HG02610 (cell line): ENCODE measurements at regions not wholly inside any gene's neighbourhood (a gene's known extent, or its start where the extent isn't known, plus 50 kb on each side); places are given as distances from the start of the nearest gene placed in this dataset.

Source experiments
- ATAC-seq: cut with Tn5 transposase; IDR thresholded peaks from one replicate; pipeline ENCODE4 v1.9.1; 2021; ENCODE audit warnings: mild to moderate bottlenecking, moderate library complexity; ENCODE audit not compliant: unreplicated experiment

DNA sequence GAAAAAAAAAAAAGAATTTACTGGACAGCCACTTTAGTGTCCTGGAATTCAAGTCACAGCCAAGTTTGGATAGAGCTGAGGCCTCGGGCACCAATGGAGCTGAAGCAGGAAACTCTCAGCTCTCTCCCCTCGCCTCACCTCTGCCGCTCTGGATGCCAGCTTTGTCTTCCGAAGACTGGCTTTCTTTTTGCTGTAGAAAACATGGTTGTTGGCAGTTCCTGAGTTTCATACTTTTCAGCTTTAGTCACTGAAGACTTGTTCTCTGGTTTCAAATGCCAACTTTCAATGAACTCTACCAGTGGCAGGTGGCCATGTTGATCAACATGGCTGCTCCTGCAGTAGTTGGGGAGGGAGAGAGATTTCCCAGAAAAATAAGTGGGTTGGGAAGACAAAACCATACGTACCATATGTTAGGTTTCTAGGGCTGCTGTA lies 142.2 kb downstream of the SNX18 start:
- ATAC-seq, result no peak

DNA sequence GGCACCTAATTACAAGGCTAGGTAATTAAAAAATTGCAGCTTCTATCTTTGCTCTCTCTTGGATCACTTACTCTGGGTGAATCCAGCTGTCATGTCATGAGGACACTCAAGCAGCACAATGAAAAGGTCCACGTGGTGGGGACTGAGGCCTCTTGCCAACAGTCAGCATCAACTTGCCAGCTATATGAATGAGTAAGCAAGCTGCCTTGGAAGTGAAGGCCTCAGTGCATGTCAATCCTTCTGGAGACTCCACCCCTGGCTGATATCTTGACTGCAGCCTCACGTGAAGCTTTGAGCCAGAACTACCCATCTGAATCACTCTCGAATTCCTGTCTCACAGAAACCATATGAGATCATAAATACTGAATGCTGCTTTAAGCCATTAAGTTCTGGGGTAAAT lies 140.5 kb downstream of the SNX18 start:
- no peak for ATAC-seq

DNA sequence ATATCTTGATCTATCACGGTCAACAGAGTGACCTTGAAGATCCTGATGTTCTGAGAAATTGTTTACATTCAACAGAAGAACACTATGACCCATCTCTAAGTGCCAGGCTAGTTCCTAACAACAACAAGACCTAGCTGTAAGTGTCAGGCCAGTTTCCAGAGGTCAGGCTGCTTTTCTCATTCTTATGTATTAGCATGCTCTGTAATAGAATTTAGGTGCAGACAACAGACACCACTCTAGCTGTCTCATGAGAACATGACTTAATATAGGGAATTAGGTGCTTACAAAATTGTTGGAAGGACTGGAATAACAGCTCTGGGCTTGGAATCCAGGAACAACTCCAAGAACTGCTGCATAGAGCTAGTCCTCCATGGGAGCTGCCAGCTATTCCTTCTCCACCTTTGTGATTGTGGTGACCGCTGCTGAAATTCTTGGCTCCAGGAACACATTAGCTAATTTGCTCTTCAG lies 138.7 kb downstream of the SNX18 start:
- no peak for ATAC-seq

DNA sequence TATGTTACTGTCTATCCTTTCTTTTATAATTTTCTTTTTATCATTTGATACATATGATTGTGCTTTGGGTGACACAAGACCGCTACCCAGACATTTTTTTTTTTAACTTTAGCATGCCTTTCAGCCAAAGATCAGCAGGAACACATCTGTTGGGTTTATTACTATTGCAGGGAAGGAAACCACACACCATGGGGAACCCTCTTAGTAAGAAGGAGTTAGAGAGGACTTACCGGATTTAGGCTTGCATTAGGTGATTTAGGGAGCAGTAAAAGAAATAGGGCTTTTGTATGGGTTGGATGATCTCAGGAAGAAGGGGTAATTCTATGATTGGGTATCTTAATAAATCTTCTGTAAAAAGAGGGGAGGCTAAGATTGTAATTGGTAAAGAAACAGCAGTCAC lies 138.2 kb downstream of the SNX18 start:
- no peak for ATAC-seq

DNA sequence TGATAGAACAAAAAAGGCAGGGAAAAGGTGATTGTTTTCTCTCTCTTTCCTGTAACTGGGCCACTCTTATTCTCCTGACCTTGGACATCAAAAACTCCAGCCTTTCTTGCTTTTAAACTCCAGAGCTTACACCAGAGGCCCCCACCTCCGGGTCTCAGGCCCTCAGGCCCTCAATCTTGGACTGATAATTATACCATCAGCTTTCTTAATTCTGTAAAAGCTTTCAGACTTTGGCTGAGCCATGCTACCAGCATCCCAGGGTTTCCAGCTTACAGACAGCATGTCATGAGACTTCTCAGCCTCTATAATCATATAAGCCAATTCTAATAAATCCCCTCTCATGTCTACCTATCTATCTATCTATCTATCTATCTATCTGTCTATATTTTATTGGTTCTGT lies 137.7 kb downstream of the SNX18 start:
- no peak for ATAC-seq

DNA sequence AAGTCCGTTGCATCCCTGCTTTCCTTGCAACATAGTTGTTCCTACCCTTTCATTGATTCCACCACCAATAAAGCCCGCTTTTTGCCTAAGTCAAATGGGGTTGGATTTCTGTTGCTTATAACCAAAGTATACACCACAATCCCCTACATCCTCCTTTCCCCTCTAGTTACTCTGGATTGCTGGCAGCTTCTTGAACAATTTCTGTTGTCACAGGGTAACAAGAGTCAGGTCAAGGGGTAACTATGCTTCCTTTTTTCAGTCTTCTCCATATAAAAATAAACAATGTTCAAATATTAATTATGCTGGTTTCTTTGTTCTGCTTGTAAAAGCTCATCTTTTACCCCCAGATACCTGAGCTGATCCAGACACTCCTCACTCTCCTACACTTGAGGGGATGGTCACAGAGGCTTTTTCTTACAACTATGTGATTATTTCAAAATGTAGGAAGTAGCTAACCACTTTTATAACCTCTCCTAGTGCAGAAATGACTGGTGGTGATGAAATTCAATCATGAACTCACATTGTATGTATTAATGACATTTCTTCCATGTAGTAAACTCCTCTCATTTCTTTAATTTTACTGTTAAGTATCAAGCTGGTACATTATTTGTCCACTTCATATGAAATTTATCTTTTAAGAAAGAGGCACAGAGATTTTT lies 136.5 kb downstream of the SNX18 start:
- ATAC-seq, result no peak

DNA sequence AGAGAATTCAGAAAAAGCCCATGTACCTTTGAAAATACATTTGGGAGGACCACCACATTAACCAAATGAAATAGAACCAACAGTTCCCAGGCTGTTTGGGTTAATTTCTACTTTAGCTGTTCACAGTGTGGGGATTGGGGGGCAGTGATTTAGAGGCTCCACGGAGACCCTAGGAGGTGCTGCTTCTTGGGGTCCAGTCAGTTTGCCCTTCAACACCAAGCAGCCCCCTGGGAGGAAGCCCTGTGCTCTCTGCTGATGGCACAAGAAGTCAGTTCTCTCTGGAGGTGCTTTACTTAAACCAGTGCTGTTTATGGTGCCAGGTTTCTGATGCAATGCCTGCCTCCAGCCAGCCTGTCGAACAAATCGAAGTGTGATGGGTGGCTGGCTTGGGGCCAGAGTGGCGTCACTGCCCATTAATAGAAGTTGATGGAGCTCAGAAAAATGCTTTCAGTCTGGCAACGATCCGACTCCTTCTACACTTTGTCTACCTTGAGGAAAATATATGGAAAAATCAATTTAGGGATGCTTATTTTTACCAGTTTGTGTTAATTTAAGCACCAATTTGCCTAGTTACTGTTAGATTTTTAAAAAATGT lies 134.0 kb downstream of the SNX18 start:
- no peak for ATAC-seq

DNA sequence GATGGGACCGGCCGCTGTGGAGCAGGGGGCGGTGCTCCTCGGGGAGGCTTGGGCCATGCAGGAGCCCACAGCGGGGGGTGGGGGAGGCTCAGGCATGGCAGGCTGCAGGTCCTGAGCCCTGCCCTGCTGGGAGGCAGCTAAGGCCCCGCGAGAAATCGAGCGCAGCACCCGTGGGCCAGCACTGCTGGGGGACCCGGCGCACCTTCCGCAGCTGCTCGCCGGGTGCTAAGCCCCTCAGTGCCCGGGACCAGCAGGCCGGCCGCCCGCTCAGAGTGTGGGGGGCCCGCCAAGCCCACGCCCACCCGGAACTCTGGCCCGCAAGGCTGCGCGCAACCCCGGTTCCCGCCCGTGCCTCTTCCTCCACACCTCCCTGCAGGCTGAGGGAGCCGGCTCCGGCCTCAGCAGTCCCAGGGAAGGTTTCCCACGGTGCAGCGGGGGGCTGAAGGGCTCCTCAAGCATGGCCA lies 131.5 kb downstream of the SNX18 start:
- no peak for ATAC-seq

DNA sequence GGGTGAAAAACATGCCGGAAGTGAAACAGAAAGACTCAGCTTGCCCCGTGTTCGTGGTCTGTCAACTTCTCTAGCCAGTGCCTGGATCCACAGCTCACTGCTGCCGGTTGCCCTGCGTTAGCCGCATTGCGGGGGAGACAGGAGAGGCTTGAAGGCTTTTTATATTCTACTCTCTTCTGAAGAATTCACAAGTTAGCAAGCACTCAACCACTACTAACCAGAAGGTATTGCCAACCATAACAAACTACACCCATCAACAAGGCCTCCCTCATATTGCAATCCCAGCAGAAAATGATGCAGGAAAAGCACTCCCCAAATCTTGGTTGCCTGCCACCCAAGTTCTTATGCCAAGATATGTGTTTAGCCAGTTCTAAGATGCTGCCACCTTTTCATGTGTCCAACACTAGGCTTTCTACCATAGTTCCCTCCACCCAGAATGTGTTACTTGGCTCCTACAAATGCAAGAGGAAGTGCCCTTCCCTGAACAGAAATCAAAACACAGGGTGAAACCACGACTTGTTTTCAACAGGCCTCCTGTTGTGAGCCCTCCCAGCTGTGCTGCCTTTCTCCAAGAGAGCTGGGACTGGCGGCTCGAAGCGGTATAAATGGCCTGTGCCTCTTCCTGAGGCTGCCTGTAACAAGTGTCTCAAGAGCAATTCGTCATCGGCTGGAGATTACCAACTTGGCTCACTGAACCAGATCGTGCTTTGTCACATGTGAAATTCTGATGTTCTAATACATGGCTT lies 129.0 kb downstream of the SNX18 start:
- peak; percentile 91 for ATAC-seq

DNA sequence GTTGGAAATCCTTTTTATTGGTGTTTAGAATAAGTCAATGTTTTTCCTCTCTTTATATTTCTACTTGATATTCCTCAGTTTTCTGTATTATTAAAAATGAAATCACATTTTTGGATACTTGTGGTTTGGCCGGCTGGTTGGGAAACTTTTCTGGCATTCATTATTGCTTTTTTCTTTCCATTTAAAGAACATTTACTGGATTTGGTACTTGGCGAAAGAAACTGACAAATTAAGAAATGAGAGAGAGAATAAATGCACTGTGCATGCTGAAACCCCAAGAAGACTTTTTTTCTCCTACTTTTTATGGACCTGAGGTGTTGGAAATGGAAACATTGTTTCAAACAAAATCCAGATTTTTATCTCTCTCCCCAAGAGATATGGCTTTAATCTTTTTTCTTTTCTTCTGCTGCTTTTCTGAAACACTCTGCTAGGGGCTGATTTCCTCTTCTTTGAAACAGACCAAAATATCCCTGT lies 128.4 kb downstream of the SNX18 start:
- no peak for ATAC-seq

DNA sequence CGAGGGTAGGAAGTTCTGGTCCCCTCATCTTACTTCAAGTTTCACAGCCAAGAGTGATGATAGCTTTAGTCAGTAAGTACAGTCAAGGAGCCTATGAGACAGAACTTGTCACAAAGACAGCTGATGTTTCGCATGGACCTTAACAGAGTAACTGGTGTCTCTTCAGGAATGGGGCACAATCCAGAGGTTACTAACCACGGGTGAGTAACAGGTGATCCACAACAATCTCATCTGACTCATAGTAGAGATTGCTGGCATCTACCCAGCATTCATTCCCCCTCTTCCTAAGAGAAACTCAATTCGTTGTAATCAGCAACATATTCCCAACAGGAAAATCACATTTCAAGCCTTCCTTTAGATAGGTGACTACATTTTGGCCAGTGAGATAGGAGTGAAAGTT lies 126.7 kb downstream of the SNX18 start:
- no peak for ATAC-seq

DNA sequence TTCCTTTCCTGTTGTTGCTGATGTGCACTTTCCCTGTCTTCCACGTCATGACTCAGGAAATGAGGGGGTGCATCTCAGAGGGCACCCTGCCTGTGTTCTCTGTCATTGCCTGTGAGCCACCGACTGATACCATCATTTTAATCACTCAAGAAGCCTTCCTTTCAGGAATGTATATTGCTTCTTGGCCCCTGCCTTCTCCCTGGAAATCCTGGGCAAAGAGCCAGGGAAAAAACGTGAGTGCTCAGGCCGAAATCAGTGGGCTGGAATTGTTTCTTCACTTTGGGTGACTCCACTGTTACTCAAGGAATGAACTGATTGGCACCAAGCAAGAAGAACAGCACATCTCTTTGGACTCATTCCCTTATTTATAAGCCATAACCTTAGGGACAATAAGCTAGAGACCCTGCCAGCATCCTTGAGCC lies 126.1 kb downstream of the SNX18 start:
- ATAC-seq, result no peak

DNA sequence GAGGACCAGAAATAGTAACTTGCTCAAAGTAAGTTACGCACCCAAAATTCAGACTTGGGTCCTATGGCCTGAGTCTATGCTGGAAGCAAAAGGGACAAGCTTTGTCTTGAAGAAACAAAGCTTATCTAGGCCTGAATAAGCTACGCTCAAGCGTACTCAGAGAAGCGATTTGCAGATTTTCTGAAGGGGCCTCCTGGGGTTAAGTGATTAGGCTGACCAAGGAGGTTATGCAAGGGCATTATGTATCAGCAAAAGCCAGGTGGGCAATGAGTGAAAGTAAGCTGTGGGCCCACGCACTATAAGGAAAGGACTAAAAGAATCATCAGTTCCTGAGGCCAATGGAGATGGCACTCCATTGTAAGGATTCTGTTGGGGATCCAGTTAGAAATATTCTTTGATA lies 122.1 kb downstream of the SNX18 start:
- no peak for ATAC-seq

DNA sequence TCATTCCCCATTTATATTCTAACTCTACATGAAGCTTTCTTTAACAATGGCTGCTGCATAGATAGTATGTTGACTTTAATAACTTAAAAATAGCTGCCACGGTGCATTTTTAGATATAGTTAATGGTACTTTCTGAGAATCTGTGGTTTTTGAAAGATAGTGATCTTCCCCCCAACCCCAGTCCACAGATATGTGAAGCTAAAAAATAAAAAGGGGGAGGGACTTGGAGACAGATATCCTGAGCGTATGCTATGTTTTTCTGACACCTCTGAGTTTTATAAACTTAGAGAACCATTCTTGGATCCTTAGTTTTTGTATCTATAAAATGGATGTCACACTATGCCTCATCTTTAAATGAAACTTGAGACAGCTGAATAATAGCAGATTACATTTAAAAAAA lies 120.5 kb downstream of the SNX18 start:
- ATAC-seq, result no peak

DNA sequence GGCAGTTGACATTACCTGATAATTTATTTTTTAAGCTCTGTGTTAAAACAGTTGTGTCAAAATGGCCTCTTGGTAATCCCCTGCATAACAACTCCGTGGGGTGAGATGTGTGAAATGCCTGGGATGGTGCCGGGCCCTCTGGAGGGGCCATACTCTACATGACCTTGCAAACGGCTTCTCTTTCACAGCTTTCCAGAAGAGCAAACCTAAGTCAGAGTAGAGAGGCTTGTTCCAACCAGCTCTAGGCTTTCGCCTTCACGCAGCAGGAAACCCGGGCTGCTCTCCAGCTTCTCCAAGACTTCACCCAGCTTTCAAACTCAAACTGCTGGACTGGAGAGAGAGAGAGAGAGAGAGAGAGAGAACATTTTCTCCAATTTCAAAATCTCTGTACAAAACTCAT lies 120.1 kb downstream of the SNX18 start:
- ATAC-seq, result no peak

DNA sequence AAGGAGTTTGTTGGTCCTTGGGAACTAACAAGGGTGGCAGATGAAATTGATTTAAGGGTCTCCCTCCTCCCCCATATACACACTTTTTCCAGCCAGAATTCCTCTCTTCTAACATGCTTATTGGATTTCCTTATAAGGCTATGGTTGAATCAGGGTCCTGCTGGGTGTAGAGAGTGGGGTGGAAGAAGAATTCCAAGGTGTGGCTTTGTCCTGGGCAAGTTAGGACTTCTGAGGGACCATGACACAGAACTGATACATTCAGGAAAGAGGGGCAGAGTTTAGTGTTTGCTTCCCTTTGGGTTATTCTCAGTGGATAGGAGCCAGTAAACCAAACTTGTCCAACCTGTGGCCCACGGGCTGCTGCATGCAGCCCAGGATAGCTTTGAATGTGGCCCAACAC lies 116.5 kb downstream of the SNX18 start:
- no peak for ATAC-seq

DNA sequence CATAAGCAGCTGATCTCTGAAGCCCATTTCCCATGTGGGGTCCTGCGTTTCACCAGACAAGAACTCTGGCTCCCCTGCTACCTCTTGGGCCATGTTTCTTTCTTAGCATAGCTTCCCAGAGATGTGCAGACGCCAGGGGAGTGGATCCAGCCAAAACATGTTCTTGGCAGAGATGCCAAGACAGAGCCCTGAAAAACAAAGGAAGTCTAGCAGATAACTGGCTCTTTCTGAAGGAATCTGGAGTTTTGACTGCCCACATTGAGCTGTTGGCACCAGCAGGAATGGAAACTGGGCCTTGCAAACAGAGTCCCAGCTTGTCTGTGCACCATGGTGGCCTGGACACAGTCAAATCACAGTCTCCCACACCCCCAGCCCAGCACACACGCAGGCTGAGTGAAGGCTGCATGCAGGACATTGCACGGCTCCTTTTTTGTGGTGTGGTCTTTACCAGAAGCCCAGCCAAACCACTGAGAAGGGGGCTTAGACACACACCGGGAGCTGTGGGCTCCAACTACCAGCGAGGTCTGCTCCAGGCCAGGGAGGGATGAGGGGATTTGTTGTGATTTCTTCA lies 114.7 kb downstream of the SNX18 start:
- no peak for ATAC-seq

DNA sequence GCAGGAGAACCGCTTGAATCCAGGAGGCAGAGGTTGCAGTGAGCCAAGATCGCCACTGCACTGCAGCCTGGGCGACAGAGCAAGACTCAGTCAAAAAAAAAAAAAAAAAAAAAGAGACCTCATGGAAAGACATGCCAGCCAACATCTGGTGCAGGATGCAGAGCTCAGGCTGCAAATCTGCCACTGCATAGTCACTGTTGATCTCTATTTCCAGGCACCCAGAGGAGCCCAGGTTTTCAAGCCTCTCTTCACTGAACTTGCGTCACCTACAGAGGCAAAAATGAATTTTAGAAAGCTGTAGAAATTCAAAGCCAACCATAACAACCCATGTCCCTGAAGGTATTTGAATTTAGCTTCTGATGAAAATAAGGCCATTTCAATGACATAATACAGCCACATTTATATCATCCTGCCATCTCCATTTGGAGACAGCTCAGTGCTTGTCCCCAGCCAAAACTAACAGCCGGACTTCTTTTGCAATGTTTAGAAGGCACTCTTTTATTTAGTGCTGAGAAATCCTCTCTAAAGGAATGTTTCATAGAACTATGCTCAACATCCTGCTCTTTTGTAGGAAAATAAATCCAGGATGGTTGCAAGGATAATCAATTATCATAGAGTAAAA lies 113.3 kb downstream of the SNX18 start:
- ATAC-seq, result no peak

DNA sequence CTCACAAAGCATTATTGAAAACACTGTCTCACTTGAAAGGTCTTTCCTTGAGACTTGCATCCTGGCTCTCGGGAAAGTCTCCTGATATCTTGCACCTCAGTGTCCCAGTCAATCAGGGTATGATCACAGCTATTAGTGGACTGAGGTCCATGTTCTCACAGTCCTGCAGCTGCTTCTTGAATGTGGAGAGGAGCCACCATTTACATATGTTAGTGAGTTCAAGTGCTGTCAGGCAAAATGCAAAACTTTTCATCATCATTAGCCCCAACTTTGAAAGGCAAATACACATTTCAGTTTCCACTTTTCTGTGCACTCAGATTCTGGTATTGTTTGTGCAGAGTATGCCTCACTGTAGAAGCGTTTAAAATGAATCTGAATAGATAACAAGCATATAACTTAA lies 111.6 kb downstream of the SNX18 start:
- ATAC-seq, result no peak

DNA sequence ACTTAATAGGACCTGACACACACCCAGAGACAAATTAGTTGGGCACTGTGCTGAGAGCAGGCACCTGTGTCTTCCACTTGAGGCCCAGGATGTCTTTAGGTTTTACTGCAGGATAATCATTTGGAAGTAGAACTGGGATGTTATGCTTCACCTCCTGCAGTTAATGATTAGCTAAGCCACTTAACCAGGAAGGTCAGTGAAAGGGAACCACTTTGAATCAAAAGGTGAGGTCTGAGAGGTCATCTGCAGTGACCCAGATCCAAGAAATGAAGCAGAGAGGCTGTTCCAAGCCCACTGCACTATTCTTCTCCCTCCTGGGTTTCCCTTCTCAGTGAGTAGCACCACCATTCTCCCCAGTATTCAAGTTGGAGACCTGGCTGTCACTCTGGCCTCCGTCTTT lies 110.5 kb downstream of the SNX18 start:
- no peak for ATAC-seq

DNA sequence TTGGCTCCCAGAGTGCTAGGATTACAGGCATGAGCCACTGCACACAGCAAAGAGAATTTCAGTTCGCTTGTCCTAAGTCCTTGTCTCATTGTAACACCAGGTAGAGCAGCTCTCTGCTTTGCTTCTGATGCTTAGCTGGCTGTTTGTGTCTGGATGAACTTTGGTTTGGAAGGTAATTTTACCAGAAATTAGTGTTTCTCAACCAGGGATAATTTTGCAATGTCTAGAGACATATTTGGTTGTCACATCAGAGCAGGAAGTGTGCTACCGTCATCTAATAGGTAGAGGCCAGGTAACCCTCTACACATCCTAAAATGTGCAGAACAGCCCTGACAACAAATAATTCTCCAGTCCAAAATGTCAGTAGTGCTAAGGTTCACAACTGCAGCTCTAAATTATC lies 108.8 kb downstream of the SNX18 start:
- ATAC-seq, result no peak
